ENCODE measurements at regions not wholly inside any gene's neighbourhood (a gene's known extent, or its start where the extent isn't known, plus 50 kb on each side); places are given as distances from the start of the nearest gene placed in this dataset.

DNA sequence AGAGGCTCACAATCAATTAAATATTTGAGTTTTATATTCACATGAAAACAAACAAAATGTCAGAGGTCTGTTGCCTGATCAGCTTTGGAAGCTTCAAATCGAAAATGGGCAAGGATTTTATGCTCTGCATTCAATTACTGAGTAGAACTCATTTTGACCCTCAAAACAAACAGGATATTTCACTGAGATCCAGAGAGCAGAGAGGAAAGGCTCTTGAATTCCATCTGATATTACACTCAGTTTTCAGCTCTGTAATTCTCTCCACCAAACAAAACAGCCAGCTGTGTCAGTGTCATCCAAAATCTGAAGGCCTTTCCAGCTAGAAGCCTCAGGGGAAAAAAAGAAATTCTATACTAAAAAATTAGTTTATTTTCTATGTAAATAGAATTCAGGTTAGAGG, 128.6 kb upstream of the FLRT2 start:
- TF ChIP-seq POLR2AphosphoS5 (IDR thresholded peaks at IDR 0.05), result no peak
- TF ChIP-seq, protein P1, sequence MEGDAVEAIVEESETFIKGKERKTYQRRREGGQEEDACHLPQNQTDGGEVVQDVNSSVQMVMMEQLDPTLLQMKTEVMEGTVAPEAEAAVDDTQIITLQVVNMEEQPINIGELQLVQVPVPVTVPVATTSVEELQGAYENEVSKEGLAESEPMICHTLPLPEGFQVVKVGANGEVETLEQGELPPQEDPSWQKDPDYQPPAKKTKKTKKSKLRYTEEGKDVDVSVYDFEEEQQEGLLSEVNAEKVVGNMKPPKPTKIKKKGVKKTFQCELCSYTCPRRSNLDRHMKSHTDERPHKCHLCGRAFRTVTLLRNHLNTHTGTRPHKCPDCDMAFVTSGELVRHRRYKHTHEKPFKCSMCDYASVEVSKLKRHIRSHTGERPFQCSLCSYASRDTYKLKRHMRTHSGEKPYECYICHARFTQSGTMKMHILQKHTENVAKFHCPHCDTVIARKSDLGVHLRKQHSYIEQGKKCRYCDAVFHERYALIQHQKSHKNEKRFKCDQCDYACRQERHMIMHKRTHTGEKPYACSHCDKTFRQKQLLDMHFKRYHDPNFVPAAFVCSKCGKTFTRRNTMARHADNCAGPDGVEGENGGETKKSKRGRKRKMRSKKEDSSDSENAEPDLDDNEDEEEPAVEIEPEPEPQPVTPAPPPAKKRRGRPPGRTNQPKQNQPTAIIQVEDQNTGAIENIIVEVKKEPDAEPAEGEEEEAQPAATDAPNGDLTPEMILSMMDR (IDR thresholded peaks at IDR 0.05), result no peak
